GM21737 (cell line): ENCODE measurements at regions not wholly inside any gene's neighbourhood (a gene's known extent, or its start where the extent isn't known, plus 50 kb on each side); places are given as distances from the start of the nearest gene placed in this dataset.
"Not testable (repeated sequence)": the region's sequence is repeated elsewhere in the genome, so short reads cannot be mapped to it uniquely, and the experiment has no call there.

Source experiments
- ATAC-seq: cut with Tn5 transposase; IDR thresholded peaks from one replicate; pipeline ENCODE4 v1.9.1; 2021; ENCODE audit warnings: mild to moderate bottlenecking, moderate library complexity; ENCODE audit not compliant: unreplicated experiment

DNA sequence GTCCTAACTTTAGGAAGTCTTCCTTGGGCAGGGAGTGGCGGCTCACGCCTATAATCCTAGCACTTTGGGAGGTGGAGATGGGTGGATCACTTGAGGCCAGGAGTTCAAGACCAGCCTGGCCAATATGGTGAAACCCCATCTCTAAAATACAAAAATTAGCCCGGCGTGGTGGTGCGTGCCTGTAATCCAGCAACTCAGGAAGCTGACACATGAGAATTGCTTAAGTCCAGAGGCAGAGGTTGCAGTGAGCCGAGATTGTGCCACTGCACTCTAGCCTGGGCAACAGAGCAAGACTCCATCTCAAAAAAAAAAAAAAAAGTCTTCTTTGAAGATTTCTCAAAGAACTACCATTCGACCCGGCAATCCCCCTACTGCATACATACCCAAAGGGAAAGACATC lies 50.0 kb upstream of the GPCPD1 start:
- ATAC-seq = not testable (repeated sequence)
